ENCODE measurements at regions not wholly inside any gene's neighbourhood (a gene's known extent, or its start where the extent isn't known, plus 50 kb on each side); places are given as distances from the start of the nearest gene placed in this dataset.
"Not testable (repeated sequence)": the region's sequence is repeated elsewhere in the genome, so short reads cannot be mapped to it uniquely, and the experiment has no call there.

DNA sequence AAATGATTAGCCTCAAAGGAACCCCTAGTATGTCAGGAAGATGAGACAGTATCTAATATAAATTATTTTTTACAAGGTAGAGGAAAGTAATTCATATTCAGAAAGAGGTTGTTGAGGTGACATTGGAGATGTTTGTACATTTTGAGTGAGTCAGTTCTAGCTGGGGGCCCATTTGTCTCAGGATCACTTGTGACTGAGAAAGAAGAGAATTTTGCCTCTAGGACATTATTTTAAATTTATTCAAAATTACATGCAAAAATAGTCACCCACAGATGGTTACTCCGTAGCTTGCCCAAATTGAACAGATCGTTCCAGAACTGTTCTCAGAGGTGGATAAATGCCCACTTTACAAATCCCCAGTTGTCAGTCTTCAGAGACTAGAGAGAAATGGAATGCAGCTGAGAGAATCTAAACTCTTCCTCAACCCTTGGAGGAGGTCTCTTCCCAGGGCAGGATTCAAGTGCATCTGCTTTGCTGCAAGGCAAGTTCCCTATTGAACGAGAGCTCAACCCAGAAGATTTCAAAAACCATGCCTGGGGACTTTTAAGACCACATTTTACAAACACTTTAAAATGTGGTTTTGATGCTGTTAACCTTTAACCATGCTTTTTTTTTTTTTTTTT, 987.8 kb upstream of the ADAMTS5 start:
- DNase-seq = no peak

DNA sequence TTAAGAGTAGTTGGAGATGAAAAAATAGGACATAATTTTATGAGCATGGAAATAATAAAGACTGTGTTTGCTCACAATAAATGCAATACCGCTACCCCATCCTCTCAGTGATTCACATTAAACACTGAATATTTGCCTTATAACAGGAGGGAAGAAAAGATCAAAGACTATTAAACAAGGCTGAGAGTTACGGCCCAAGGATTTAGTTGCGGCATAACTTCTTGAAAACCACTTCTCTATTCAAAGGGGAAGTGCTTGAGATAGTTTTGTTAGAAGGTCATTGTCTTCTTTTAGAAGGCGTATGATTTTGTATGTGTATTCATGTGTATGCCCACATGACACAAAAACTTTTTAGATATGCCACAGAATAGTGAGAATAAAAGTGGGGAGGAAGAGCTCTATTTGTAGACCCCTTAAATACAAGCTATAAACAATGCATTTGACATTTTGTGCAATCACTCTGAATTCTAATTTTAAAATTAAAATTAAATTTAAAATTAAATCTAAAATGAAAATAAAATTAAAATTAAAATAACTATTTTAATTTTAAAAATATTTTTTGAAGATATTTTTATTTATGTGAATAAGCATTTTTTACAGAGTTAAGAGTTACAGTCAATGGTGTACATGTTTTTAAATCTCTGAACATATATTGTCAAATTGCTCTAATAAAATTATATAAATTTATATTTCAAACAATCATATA, 986.6 kb upstream of the ADAMTS5 start:
- DNase-seq = no peak

DNA sequence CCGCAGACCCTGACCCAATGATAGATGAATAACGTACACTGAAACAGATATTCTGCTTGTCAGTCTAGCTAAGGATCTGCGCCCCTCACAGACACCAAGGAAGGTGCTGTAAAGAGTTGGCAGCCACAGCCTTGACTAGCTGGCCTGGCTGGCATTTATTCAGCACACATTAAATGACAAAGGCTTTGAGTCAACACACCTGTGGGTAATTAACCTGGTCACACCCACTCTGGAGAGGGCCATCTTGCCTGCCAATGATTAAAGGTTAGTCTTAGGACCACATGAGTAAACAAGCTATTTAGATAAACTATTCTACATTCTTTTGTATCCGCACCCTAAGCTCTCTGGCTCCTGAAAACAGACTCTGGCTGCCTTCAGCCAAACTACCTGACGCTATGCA, 982.2 kb upstream of the ADAMTS5 start:
- not testable (repeated sequence) for DNase-seq

DNA sequence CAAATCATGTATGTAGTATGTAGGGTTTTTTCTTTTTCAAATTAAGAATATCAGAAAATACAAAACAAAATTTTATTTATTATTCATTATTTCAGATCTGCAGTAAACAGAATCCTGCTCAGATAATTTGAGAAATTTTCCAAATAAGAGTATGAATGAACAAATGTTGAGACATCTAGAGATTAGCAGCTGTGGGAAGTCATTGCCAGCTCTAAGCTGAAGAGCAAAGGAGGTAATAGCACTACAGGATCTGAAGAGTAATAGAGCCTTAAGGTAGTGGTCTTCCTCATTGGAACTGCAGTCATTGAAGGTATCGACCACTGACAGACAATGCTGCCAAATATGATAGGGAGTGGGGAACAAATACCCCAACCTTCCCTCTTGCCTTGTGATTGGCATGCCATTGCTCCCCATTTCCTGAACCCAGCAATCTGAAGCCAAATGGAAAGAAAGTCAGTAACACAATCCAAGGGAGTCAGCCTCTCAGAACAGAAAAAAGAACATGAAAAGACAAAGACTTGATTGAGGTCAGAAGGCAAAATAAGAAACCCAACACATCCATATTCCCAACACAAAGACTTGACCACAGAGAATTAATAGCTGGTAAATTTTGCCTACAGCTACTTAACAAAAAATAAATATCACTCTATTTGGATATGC, 963.4 kb upstream of the ADAMTS5 start:
- not testable (repeated sequence) for DNase-seq

DNA sequence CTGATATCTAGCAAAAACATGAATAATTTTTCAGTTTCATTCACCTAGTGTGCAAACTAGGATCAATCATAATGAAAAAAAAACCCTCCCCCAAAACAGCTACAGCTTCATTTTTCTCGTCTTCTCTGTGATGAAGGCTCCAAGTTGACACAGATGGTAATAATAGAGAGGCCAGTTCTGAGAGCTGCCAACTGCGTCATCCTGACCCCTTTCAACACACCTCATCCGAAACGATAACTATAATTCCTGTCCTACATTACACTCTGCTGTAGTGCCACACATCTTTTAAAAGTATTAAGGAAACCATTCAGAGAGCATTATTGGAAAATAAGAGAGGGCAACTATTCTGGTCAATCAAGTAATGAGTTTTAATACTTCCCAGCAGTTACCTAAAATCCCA, 962.3 kb upstream of the ADAMTS5 start:
- not testable (repeated sequence) for DNase-seq

DNA sequence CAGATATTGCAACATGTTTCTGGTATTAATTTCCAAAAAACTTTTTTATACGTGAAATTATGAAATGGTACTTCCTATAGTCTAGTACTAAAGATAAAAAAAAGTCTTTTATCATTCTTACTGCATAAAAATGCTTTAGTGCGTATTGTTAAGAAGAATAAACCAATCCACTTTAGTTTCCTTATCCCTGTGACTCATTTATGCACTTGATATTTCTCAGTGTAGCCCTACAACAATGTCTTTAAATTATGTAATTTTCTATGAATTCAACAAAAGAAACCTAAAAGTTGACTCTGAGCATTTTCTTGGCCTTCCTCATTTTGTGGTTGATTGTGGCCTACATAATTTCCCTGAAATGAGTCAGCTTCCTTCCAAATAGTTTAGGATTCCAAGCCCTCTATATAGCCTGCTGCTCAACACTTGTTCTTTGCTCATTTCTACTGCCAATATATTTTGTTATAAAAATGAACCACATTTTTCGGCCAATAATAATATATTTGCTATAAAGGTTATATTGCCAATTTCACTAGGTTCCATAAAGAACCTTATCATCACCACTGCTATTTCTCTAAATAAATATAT, 961.7 kb upstream of the ADAMTS5 start:
- not testable (repeated sequence) for DNase-seq

DNA sequence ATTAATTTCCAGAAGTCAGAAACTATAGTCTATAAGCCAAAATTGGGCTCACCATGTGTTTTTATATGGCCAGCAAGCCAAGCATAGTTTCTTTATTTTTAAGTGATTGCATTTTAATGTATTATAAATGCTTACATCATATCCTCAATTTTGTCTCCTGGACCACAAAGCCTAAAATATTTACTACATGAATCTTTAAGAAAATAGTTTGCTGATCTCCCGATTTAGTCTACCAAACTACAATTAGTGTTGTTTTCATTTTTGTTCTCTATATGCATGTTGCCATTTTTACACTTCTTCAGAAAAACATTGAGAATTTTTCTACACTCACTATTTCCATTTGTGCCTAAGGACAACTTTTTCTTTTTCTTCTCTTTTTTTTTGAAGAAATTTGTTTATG, 954.5 kb upstream of the ADAMTS5 start:
- not testable (repeated sequence) for DNase-seq

DNA sequence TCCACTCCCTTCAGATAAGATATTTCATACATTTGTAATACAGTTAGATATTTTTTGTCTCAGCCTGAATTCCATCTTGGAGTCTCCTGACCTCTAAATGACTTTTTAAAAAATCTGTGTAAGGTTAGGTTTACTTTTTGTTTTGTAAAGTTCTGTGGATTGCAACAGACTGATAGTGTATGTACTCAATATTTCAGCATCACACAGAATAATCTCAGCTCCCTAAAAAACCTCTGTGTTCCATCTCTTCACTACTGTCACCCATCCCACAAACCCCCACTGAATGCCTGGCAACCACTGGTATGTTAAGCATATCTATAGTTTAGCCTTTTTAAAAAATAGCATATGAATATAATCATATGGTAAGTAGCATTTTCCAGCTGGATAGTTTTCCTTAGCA, 951.1 kb upstream of the ADAMTS5 start:
- DNase-seq = not testable (repeated sequence)

DNA sequence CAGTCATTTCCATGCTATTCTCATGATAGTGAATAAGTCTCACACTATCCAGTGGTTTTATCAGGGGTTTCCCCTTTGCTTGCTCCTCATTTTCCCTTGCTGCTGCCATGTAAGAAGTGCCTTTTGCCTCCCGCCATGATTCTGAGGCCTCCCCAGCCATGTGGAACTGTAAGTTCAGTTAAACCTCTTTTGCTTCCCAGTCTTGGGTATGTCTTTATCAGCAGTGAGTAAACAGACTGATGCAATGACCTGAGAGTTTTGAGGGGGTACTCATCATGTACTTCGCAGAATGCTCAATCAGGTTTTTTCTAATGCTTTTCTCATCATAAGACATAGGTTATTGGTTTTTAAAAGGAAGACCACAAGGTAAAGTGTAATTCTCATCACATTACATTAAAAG, 949.4 kb upstream of the ADAMTS5 start:
- not testable (repeated sequence) for DNase-seq

DNA sequence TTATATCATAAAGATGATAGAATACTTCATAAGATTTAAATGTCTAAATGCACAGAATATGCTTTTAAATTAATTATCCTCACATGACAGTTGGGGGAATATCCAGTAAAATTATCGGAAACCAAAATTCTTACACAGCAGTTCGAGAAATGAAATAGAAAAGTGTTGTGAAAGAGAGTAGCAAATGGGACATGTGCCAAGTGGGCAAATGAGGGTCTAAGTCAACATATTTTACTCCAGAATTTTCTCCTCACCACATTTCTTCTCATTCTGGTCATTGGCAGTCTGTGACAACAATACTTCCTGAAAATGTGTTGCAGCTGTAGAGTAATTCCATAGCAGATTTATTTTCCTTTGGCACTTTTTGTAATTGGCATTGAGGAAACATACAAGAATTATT, 945.2 kb upstream of the ADAMTS5 start:
- not testable (repeated sequence) for DNase-seq

DNA sequence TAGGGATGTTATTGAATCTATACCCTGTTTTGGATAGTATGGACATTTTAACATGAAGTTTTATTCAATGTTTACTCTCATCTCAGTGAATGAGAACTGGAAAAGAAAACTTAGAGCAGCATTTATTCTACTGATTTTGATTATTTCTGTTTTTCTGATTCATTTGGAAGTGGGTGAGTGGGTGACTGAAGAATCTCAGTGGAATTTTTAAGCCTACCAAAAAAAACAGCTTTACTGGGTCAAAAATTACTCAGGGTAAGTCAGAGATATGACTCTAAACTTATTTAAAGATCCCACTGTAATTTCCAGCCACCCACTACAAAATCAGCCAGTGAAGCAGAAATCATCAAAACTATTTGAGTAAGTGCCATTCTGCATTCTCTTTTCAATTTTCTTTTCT, 942.6 kb upstream of the ADAMTS5 start:
- not testable (repeated sequence) for DNase-seq

DNA sequence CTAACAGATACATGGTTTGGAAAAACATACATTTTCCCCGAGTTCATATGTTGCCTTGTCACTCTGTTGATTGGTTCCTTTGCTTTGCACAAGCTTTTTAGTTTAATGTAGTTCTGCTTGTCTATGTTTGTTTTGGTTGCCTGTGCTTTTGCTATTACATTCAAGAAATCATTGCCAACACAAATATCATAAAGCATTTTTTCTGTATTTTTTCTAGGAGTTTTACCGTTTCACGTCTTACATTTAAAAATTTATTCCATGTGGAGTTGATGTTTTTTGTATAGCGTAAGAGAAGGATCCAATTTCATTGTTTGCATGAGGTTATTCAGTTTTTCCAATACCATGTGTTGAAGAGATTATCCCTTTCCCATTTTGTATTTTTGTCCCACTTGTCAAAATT, 941.9 kb upstream of the ADAMTS5 start:
- not testable (repeated sequence) for DNase-seq

DNA sequence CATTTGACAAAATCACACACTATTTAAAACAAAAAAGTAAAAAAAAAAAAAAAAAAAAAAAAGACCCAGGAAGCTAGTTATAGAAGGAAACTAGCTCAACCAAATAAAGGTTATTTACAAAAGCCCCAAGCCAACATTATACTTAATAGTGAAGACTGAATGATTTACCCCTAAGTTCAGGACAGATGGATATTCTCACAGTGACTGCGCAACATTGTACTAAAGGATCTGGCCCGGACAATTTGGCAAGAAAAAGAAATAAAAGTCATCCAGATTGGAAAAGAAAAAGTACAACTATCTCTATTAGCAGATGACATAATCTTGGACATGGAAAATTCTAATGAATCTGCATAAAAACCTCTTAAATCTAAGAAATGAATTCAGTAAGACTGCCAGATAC, 936.0 kb upstream of the ADAMTS5 start:
- not testable (repeated sequence) for DNase-seq

DNA sequence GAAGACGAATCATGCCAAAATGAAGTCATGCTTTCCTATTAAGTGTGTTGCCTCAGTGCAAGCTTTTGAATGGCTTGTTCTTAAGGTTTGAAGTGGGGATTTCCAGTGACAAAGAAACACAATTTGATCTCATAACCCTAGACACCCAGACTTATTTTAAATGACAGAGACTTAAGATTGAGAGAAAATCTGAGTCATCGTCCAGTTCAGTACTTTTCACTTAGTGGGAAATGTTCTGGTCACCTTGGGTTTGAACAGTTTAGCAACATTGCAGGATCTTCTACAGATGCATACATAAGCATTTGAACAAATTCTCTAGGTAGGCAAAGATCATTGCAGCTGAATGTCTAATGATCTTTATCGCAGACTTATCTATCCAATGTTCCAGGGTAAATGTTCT, 926.7 kb upstream of the ADAMTS5 start:
- not testable (repeated sequence) for DNase-seq

DNA sequence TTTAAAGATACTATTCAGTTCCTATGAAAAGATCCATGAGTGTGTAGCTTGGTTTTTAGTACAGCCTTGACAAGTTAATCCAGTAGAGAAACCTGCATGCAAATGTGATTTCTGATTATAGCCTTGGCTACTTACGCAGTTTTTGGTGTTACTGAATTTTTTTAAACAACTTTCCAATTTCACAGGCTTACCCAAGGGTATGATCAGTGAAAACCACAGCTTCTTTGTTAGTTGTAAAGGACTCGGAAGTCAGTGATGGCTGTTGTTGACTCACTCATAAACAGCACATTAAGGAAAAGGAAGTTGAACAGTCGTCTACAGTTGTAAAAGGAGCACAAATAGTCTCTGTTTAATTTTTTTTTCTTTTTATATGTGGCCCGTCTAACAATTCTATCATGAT, 924.6 kb upstream of the ADAMTS5 start:
- not testable (repeated sequence) for DNase-seq

DNA sequence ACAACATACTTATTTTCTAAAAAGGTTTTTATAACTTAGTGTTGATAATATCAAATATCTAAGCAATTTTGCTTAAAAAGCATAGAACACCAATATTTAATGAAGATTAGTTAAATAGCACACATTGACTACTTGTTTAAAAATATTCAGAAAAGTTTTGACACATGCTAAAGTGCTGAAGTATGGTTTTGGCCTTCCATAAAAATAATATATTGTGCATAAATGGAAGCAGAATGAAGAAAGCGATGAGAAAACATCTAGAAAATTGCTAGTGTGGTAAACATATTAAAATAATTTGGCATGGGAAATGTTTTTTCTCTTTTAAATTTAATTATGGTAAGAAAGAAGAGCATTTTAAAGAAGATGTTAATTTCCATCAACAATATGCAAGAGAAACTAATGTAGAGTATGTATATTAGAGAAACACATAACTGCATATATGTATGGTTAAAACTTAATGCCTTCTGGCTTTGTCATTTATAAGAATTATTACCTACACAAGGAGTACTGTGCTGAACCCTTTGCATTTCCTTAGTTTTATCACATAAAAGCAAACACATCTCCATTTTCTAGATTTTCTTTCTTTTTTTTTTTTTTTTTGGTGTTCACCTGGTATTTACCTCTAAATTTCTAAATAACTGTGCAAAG, 921.0 kb upstream of the ADAMTS5 start:
- DNase-seq = not testable (repeated sequence)

DNA sequence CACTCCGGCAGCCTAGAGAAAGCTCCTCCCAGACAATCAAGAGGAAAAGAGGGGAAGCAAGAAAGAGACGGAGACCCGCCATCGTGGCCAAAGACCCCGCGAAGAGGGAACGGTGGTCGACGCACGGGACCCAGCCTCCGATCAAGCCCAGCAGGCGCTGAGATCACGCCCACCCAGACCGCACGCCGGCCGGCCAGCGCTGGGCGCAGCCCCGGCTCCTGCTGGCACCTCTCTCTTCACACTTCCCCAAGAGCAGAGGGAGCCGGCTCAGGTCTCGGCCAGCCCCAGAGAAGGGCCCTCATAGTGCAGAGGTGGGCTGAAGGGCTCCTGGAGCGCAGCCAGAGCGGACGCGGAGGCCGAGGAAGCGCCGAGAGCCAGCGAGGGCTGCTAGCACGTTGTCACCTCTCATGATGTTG, 918.4 kb upstream of the ADAMTS5 start:
- DNase-seq = no peak

DNA sequence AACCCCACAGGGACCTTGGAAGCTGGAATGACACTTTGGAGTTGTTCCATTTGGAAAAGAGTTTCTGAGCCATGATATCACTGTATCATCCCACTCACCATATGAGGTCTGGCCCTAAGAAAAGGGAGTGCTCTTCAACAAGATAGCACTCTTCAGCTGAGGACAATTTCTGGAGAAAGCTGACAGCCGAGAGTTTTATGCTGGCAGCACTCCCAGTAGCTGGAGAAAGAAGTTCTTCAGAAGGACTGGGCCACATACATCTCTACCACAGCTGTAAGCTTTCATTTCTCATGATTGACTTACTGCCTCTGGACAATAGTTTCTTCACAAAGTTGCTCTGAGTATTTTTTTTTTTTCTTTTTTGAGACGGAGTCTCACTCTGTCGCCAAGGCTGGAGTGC, 914.4 kb upstream of the ADAMTS5 start:
- not testable (repeated sequence) for DNase-seq

DNA sequence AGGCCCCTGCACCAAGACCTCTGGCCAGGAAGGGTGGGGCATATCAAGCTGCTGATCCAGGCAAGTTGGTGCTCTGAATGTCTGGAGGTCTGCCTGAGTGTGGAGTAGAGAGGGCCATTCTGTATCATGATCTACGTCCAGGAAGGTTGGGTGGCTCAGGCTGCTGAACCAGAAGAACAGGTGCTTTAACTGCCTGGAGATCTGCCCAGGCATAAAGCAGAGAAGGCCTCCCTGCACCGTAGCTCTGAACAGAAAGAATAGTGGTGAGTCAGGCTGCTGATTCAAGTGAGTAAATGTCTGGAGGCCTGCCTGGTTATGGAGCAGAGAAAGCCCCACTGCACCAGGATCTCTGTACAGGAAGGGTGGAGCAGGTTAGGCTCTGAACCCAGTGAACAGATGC, 905.5 kb upstream of the ADAMTS5 start:
- DNase-seq = not testable (repeated sequence)

DNA sequence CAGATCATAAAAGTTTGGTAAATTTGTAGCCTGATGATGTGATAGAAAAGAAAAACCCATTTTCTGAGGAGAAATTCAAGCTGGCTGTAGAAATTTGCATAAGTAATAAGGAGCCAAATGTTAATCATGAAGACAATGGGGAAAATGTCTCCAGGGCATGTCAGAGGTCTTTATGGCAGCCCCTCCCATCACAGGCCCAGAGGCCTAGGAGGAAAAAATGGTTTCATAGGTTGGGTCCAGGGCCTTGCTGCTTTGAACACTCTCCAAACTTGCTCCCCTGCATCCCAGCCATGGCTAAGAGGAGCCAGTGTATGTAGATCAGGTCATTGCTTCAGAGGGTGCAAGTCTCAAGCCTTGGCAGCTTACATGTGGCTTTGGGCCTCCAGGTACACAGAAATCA, 903.9 kb upstream of the ADAMTS5 start:
- DNase-seq = not testable (repeated sequence)

DNA sequence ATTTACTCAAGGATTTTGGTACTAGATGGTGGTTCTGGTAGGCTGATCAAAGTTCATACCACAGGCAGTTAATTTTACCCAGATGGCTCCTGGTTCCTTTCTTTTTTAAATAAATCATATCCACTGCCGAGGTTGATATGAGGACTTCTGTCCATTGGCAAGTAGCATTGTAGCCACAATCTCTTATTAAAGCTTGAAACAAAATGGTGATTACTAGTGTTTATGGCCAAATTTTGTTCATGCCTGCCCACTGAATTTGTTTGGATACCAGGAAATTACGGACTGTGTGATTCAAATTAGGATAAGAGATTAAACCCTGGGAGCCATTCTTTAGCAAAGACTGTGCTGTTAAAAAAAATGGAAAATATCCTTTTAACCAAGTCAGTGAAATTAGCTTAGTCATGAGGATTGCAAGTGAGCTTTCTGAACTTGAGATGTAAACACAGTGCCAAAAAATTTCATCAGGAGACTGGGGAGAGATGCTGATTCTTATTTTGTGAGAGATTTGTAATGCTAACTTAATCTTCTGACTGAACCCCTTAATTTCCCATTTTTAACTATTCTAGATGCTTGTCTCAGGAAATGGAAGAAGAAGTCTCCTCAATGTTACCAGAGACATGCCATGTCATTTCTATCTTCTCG, 893.5 kb upstream of the ADAMTS5 start:
- not testable (repeated sequence) for DNase-seq

All from occipital lobe (tissue), 1 donor.